ENCODE measurements at regions not wholly inside any gene's neighbourhood (a gene's known extent, or its start where the extent isn't known, plus 50 kb on each side); places are given as distances from the start of the nearest gene placed in this dataset.

GRCh38 chr1:34478515-34479076 is 276.3 kb upstream of the GJB5 start:
- no peak for DNase-seq (ENCODE audit: low read depth)

DNA sequence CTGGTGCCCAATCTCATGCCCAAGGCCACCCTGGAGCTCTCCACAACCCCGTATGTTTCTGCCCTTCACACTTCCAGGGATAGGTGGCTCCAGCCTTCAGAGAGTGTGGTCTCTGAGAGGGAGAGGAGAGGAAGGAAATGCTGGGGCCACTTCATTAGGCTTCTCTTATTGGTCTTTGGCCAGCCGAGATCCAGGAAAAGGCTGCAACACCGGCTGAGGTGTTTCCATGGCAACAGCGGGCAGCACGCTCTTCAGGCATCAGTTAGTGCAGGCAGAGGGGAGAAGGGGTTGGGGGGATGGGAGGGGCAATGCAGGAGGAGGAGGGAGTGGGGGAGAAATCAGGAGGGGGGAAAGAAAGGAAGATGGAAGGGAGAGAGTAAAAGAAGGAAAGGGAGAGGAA is 275.1 kb upstream of the GJB5 start:
- no peak for DNase-seq (ENCODE audit: low read depth)

DNA sequence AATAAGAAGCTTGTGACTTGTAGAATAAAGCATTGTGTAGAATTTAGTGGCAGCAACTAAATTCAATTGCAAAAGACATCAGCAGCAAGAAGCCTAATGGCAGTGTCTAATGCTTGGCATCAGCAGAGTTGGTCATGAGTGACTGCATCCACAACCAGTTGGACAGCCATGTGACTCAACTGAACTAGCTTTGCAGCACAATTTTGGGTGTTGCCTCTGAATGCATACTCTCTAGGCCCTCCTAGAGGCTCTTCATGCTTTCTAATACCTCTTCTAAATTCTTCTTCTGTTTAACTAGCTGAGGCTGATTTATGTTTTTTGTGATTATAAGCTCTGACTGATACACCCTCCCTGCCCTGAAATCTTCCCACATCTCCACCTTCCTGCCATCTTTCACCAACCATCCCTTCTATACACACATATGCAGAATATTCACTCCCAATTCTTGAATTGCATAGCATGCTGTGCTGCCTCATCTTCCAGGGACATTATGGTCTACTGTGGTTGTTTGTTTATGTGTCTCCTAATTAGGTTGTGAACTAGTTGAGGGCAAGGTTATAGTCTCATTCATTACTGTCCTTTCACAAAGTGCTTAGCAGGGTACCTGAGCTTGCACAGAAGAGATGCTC is 266.7 kb upstream of the GJB5 start:
- no peak for DNase-seq (ENCODE audit: low read depth)

DNA sequence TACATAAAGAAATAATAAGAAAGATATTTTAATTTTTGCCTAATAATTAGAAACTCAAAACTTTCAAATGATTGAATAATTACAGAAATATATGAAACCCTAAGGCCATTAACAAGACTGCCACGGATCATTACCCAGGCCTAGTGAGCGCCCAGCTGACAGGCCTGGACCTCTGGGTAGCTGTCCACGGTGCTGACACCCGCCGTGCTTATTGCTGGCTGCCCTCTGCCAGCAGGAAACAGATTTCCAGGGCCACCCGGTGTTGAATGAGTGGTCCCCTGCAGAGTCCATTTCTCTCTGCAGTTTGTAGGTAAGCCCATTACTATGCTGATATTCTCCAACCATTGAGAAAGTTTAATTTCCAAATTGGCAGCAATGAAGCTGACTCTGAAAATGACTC is 254.4 kb upstream of the GJB5 start:
- peak; percentile 8 for DNase-seq (ENCODE audit: low read depth)

- DNase-seq (ENCODE audit: low read depth): no peak
These were observed 243.0 kb upstream of the GJB5 start for GRCh38 chr1:34511802-34512201.

GRCh38 chr1:34518146-34518699 is 236.6 kb upstream of the GJB5 start:
- DNase-seq (ENCODE audit: low read depth): no peak

DNA sequence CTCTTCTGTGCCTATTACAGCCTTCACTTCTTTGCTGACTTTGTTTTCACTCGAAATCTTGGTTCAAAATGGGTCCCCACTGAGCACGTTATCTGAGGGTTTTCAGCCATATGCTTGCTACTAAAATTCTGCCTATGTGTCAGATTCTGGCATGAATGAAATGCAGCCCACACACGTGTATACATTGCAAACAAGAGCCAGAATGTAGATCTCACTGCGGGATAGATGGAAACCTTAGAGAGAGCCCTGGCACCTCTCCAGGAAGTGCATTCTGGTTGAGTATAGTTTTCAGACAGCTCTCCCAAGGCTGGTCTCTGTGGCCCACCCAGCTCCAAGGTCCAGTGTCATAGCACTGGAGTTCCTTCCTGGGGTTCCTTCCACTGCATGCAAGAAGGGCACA is 234.7 kb upstream of the GJB5 start:
- DNase-seq (ENCODE audit: low read depth): no peak

GRCh38 chr1:34524783-34525182 is 230.1 kb upstream of the GJB5 start:
- no peak for DNase-seq (ENCODE audit: low read depth)

DNA sequence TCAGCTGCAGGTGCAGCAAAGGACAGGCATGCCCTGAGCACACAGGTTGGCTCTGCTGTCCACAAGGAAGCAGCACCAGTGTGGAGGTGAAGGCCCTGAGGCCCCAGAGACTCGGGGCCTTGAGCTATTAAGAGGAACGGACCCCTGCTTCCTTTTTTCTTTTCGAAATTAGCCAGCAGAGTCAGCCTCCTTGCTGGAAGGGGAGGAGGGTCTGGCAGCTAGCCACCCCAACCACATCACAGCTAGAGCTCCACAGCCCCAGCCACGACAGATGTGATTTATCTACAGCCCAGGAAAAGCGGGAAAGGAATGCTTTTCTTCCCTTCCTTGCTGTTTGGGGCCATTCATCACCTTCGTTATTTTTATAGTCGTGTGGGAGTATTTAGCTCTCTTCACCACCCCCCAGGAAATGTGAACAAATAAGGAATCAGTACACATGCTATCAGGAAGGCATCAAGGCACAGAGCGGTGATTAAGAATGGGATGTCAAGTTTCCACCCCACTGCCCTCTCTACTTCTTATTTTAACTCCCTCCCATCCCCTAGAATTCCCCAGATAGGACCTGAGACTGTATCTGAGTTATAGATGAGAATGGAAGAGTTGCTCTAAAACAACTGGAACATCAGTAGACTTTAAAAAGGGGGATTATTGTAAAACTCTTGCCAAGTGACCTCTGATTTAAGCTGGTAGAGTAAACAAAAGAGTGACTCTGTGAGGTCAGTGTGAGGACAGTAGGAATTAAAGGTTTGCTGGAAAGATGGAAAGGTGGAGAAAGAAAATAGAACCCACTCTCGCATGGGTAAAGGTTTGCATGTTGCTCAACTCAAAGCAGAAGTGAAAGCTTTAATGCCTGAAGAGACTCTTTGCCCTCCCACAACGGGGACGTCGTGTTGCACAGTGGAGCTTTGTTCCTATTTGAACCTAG is 224.7 kb upstream of the GJB5 start:
- no peak for DNase-seq (ENCODE audit: low read depth)

DNA sequence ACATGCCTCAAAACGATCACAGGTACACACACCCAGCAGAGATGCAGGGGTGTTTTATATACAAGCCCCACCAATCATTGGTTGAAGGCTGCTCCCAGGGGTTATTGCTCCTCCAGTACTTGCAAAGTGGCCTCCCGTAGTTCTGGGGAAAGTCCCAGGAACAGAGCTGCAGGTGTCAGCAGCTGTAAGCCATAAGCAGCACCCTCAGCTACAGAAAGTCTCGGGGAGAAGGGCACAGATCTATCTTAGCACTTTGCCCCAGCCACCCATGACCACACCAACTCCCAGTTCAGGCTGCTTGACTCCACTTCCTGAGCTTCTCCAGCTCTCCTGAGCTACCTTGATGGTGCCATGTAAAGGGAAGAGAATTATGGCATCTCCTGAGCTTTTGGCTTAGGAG is 222.7 kb upstream of the GJB5 start:
- no peak for DNase-seq (ENCODE audit: low read depth)

DNA sequence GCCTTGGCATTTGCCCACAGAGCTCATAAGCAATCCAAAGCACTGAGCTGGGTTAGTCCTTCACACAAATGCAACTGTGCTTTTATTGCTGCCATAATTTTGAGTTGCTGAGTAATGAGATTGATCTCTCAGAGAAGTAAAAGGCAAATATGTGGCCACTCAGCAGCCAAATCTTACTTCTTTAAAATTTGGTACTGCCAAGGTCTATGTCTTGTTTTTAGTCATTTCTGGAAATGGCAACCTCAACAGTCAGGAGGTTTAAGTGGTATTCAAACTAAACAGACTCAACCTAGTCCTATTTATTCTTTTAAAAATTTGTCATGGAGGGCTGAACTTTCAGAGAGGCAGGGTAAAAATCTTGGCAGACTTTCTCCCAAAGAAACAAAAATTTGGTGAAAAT is 216.4 kb upstream of the GJB5 start:
- no peak for DNase-seq (ENCODE audit: low read depth)

GRCh38 chr1:34547046-34547674 is 207.7 kb upstream of the GJB5 start:
- no peak for DNase-seq (ENCODE audit: low read depth)

GRCh38 chr1:34549199-34549598 is 205.6 kb upstream of the GJB5 start:
- no peak for DNase-seq (ENCODE audit: low read depth)

DNA sequence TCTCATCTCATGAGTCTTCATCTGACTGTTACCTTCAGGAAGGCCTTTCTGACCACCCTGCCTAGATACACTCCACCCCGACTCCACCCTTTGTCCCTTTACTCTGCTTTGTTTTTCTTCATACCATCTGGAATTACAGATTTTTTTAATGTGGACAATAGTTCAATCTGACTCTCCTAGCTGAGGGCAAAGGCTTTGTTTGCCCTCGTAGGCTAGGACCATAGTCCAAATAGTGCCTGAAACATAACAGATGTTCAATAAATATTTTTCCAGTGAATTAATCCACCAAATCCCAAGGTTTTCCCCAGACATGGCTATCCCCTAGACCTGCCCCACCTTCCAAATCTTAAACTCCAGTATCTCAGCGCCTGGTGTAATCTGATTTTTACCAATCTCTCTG is 176.5 kb upstream of the GJB5 start:
- DNase-seq (ENCODE audit: low read depth): no peak

- DNase-seq (ENCODE audit: low read depth): no peak
These were observed 172.5 kb upstream of the GJB5 start for GRCh38 chr1:34582356-34582755.

GRCh38 chr1:34587761-34588160 is 167.1 kb upstream of the GJB5 start:
- no peak for DNase-seq (ENCODE audit: low read depth)

GRCh38 chr1:34590211-34590623 is 164.6 kb upstream of the GJB5 start:
- DNase-seq (ENCODE audit: low read depth): no peak

- DNase-seq (ENCODE audit: low read depth): no peak
These were observed 162.9 kb upstream of the GJB5 start for GRCh38 chr1:34591751-34592629.

DNA sequence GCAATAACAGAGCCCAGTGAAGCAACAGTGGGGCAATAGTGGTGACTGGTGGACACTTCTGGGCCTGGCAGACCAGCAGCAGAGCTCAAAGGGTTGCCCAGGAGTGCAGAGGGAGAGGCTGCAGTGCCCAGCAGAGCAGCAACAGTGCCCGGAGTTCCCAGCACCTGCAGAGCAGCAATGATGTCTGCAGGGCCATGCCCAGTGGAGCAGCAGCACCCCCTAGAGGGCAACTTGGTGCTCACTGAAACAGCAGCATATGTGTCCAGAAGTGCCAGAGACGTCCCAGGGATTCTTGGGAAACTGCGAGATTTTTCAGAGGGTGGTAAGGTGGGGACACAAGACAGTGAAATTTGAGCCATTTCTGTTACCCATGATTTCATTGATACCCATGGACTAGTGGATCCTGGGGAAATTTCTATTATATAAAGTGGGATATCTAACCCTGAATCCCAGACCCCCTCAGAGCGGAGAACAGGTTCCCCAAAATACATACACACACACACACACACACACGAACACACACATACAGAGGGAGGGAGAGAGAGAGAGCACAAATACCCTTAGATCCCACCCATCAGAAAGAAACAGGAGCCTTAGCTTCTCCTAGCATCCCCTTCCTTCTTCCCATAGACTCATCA is 156.9 kb upstream of the GJB5 start:
- no peak for DNase-seq (ENCODE audit: low read depth)

- no peak for DNase-seq (ENCODE audit: low read depth)
These were observed 151.9 kb upstream of the GJB5 start for GRCh38 chr1:34602907-34603306.
